GM21381 (cell line): ENCODE measurements at regions not wholly inside any gene's neighbourhood (a gene's known extent, or its start where the extent isn't known, plus 50 kb on each side); places are given as distances from the start of the nearest gene placed in this dataset.

Source experiments
- ATAC-seq: cut with Tn5 transposase; IDR thresholded peaks from one replicate; pipeline ENCODE4 v1.9.1; 2021; ENCODE audit warnings: mild to moderate bottlenecking, moderate library complexity; ENCODE audit not compliant: unreplicated experiment

GRCh38 chr2:217290467-217290866, 430.6 kb upstream of the TNP1 start:
- no peak for ATAC-seq

GRCh38 chr2:217289907-217290280, 430.0 kb upstream of the TNP1 start:
- no peak for ATAC-seq

- ATAC-seq: no peak
Observed at GRCh38 chr2:217289177-217289906, 429.5 kb upstream of the TNP1 start.

- ATAC-seq: no peak
Observed at GRCh38 chr2:217288472-217289063, 428.7 kb upstream of the TNP1 start.

GRCh38 chr2:217286833-217287232, 427.0 kb upstream of the TNP1 start:
- ATAC-seq: no peak

- ATAC-seq: no peak
Observed at GRCh38 chr2:217285926-217286325, 426.1 kb upstream of the TNP1 start.

GRCh38 chr2:217283460-217283859, 423.6 kb upstream of the TNP1 start:
- no peak for ATAC-seq

GRCh38 chr2:217282531-217282930, 422.7 kb upstream of the TNP1 start:
- ATAC-seq: no peak

- no peak for ATAC-seq
Observed at GRCh38 chr2:217279556-217279955, 419.7 kb upstream of the TNP1 start.

GRCh38 chr2:217279140-217279539, 419.3 kb upstream of the TNP1 start:
- no peak for ATAC-seq

GRCh38 chr2:217277646-217278398, 418.0 kb upstream of the TNP1 start:
- ATAC-seq: no peak

- ATAC-seq: no peak
Observed at GRCh38 chr2:217276433-217276832, 416.6 kb upstream of the TNP1 start.

GRCh38 chr2:217275091-217275490, 415.2 kb upstream of the TNP1 start:
- no peak for ATAC-seq

GRCh38 chr2:217274578-217274977, 414.7 kb upstream of the TNP1 start:
- no peak for ATAC-seq

GRCh38 chr2:217273851-217274250, 414.0 kb upstream of the TNP1 start:
- no peak for ATAC-seq

GRCh38 chr2:217273162-217273561, 413.3 kb upstream of the TNP1 start:
- ATAC-seq: no peak

GRCh38 chr2:217271813-217272212, 411.9 kb upstream of the TNP1 start:
- ATAC-seq: no peak

GRCh38 chr2:217270485-217271121, 410.7 kb upstream of the TNP1 start:
- no peak for ATAC-seq

GRCh38 chr2:217269701-217270484, 410.0 kb upstream of the TNP1 start:
- no peak for ATAC-seq

GRCh38 chr2:217268978-217269377, 409.1 kb upstream of the TNP1 start:
- no peak for ATAC-seq

- ATAC-seq: no peak
Observed at GRCh38 chr2:217267758-217268157, 407.9 kb upstream of the TNP1 start.
